DOHH2 (cell line): ENCODE measurements at regions not wholly inside any gene's neighbourhood (a gene's known extent, or its start where the extent isn't known, plus 50 kb on each side); places are given as distances from the start of the nearest gene placed in this dataset.

ENCODE experiments used
- H3F3A ChIP-seq: fragments of 200-600 bp; sonication (generic), shearing (Covaris generic); 2 replicates; pipeline ENCODE4 v1.6.0; 2016; ENCODE audit warnings: antibody characterized with exemption, mild to moderate bottlenecking; ENCODE audit not compliant: control insufficient read depth, insufficient read depth
- H3K27ac ChIP-seq: fragments of 200-600 bp; sonication (generic); 2 replicates; pipeline ENCODE4 v1.5.1; 2014; ENCODE audit warnings: low read depth, mild to moderate bottlenecking, low read length, moderate library complexity
- H3K27me3 ChIP-seq: fragments of 200-600 bp; sonication (generic); 2 replicates; pipeline ENCODE4 v1.6.1; 2014; ENCODE audit warnings: mild to moderate bottlenecking, low read length, mixed read lengths; ENCODE audit not compliant: control insufficient read depth
- H3K36me3 ChIP-seq: fragments of 200-600 bp; sonication (generic); 2 replicates; pipeline ENCODE4 v1.6.1; 2014; ENCODE audit warnings: mild to moderate bottlenecking, low read length, moderate library complexity, mixed read lengths; ENCODE audit not compliant: control insufficient read depth
- H3K4me1 ChIP-seq: fragments of 200-600 bp; sonication (generic); 2 replicates; pipeline ENCODE4 v1.6.1; 2014; ENCODE audit warnings: mild to moderate bottlenecking, low read length, mixed read lengths; ENCODE audit not compliant: control insufficient read depth
- H3K4me2 ChIP-seq: fragments of 200-600 bp; sonication (generic); 2 replicates; pipeline ENCODE4 v1.6.0; 2014; ENCODE audit warnings: mild to moderate bottlenecking, low read length, moderate library complexity
- H3K4me3 ChIP-seq: fragments of 200-600 bp; sonication (generic); 2 replicates; pipeline ENCODE4 v1.5.1; 2014; ENCODE audit warnings: mild to moderate bottlenecking, low read length, mixed read lengths
- H3K79me2 ChIP-seq: fragments of 200-600 bp; sonication (generic); 2 replicates; pipeline ENCODE4 v1.6.1; 2014; ENCODE audit warnings: mild to moderate bottlenecking, low read length, mixed read lengths; ENCODE audit not compliant: control insufficient read depth
- H3K9me2 ChIP-seq: fragments of 200-600 bp; sonication (generic); replicated peaks from 2 replicates; pipeline ENCODE4 v1.6.1; 2014; ENCODE audit warnings: mild to moderate bottlenecking, low read length, mixed read lengths; ENCODE audit not compliant: control insufficient read depth
- H3K9me3 ChIP-seq: fragments of 200-600 bp; sonication (generic); 2 replicates; pipeline ENCODE4 v1.6.1; 2014; ENCODE audit warnings: antibody characterized with exemption, low read length, mixed read lengths; ENCODE audit not compliant: control insufficient read depth, insufficient read depth
- H4K20me1 ChIP-seq: fragments of 200-600 bp; sonication (generic); 2 replicates; pipeline ENCODE4 v1.6.0; 2014; ENCODE audit warnings: low read depth, mild to moderate bottlenecking, antibody characterized with exemption, low read length, moderate library complexity; ENCODE audit not compliant: control insufficient read depth, insufficient read depth
- CTCF ChIP-seq: fragments of 200-600 bp; sonication (generic); IDR thresholded peaks from one replicate; pipeline ENCODE4 v1.5.1; 2014; ENCODE audit warnings: antibody characterized with exemption, mild to moderate bottlenecking, low read depth, low read length; ENCODE audit not compliant: poor library complexity, severe bottlenecking
- EZH2phosphoT487 ChIP-seq: fragments of 200-600 bp; sonication (generic); IDR thresholded peaks from 2 replicates; pipeline ENCODE4 v1.6.1; 2017; ENCODE audit warnings: borderline replicate concordance, mild to moderate bottlenecking, antibody characterized with exemption, low read length, moderate library complexity, mixed read lengths

DNA sequence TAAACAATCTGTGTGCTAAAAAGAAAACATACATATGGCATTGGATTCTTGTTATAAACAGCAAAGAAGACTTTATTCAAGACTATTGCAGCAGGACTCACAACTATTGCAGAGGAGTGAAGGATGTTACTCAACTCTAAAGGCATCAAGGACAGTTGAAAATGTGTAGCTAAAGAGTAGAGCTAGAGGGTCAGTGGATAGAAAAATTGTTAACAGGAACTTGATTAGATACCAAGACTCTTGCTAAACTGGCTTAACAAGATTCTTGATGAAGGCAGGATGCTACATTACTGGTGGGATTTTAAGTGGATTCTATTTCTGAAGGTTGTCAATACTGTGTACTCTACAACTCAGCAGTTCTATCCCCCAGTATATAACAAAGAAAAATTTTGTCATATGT, 1183.3 kb downstream of the SLITRK1 start:
- H4K20me1 ChIP-seq, result no peaks in the 10 kb centered on the region
- H3K4me1 ChIP-seq, result no peaks in the 10 kb centered on the region
- no peaks in the 10 kb centered on the region for H3K36me3 ChIP-seq
- H3K4me2 ChIP-seq, result no peak overlapping the region
- no peaks in the 10 kb centered on the region for H3F3A ChIP-seq
- no peaks in the 10 kb centered on the region for H3K9me3 ChIP-seq
- no peak overlapping the region for H3K4me3 ChIP-seq
- H3K9me2 ChIP-seq, result no peaks in the 10 kb centered on the region
- H3K27ac ChIP-seq, result no peak overlapping the region
- H3K79me2 ChIP-seq, result no peaks in the 10 kb centered on the region
- H3K27me3 ChIP-seq, result no peaks in the 10 kb centered on the region
- TF ChIP-seq CTCF, result no peak
- no peak for TF ChIP-seq EZH2phosphoT487

GRCh38 chr13:82698383-82698782, 1183.9 kb downstream of the SLITRK1 start:
- TF ChIP-seq CTCF (no peak), EZH2phosphoT487 (no peak)
- Histone ChIP-seq H3K36me3 (no peaks in the 10 kb centered on the region), H3K4me2 (no peak overlapping the region), H3K9me3 (no peaks in the 10 kb centered on the region), H3K27ac (no peak overlapping the region), H3K79me2 (no peaks in the 10 kb centered on the region), H4K20me1 (no peaks in the 10 kb centered on the region), H3K4me1 (no peaks in the 10 kb centered on the region), H3F3A (no peaks in the 10 kb centered on the region), H3K27me3 (no peaks in the 10 kb centered on the region), H3K4me3 (no peak overlapping the region), H3K9me2 (no peaks in the 10 kb centered on the region)

- Histone ChIP-seq H3K79me2 (no peaks in the 10 kb centered on the region), H4K20me1 (no peaks in the 10 kb centered on the region), H3K27ac (no peak overlapping the region), H3K4me1 (no peaks in the 10 kb centered on the region), H3K4me3 (no peak overlapping the region), H3K9me3 (no peaks in the 10 kb centered on the region), H3K36me3 (no peaks in the 10 kb centered on the region), H3K4me2 (no peak overlapping the region), H3K27me3 (no peaks in the 10 kb centered on the region), H3F3A (no peaks in the 10 kb centered on the region), H3K9me2 (no peaks in the 10 kb centered on the region)
- TF ChIP-seq EZH2phosphoT487 (no peak), CTCF (no peak)
Measured at GRCh38 chr13:82693607-82694006, 1188.7 kb downstream of the SLITRK1 start.

DNA sequence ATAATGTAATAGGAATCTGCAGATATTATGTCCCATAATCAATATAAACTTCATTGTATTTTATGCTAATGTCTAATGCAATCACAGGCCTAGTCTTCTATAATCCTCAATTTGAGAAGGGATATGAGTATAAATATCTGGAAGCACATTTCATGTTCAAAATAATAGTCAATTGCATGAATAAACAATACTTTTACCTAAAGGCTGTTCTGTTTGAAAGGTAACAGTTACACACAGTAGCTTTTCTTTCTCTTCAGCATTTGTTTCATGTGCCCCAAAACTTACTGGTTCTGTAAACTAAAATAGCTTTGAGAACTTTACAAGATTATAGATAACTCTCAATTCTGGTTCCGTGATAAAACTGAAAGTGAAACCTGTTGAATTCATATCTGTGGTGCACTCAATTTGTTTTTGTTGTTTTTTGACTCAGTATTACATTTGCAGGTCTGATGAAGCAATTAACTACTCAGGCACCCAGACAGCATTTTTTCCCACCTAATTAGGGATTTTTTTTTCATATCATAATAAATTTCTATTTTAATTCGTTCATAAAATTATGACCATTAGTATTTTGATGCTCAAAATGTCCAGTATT, 1193.8 kb downstream of the SLITRK1 start:
- Histone ChIP-seq H3K9me3 (no peaks in the 10 kb centered on the region), H3K27ac (no peak overlapping the region), H3K27me3 (no peaks in the 10 kb centered on the region), H4K20me1 (no peaks in the 10 kb centered on the region), H3K4me3 (no peak overlapping the region), H3K4me2 (no peak overlapping the region), H3K79me2 (no peaks in the 10 kb centered on the region), H3F3A (no peaks in the 10 kb centered on the region), H3K9me2 (no peaks in the 10 kb centered on the region), H3K4me1 (no peaks in the 10 kb centered on the region), H3K36me3 (no peaks in the 10 kb centered on the region)
- TF ChIP-seq CTCF (no peak), EZH2phosphoT487 (no peak)
